Midbrain (tissue), 1 donor: ENCODE measurements at regions not wholly inside any gene's neighbourhood (a gene's known extent, or its start where the extent isn't known, plus 50 kb on each side); places are given as distances from the start of the nearest gene placed in this dataset.
A peak's percentile ranks its signal among the peaks of the same experiment; 100 is the strongest.

ENCODE experiments used
- DNase-seq: peaks from one replicate; lab custom pipeline; 2025; lab: John Stamatoyannopoulos, UW

- no peak for DNase-seq
Observed at GRCh38 chr7:97466999-97467740, 264.7 kb upstream of the TAC1 start.

GRCh38 chr7:97468493-97468892 is 263.4 kb upstream of the TAC1 start:
- DNase-seq: no peak

GRCh38 chr7:97470726-97471125 is 261.2 kb upstream of the TAC1 start:
- no peak for DNase-seq

GRCh38 chr7:97471491-97471890 is 260.4 kb upstream of the TAC1 start:
- no peak for DNase-seq

- DNase-seq: no peak
Observed at GRCh38 chr7:97479740-97480290, 252.1 kb upstream of the TAC1 start.

- peak; percentile 5 for DNase-seq
Observed at GRCh38 chr7:97480772-97481390, 251.0 kb upstream of the TAC1 start.

- no peak for DNase-seq
Observed at GRCh38 chr7:97495487-97495886, 236.4 kb upstream of the TAC1 start.

GRCh38 chr7:97499204-97499603 is 232.7 kb upstream of the TAC1 start:
- DNase-seq: peak; percentile 18

- DNase-seq: no peak
Observed at GRCh38 chr7:97503367-97504094, 228.4 kb upstream of the TAC1 start.

GRCh38 chr7:97506728-97507127 is 225.2 kb upstream of the TAC1 start:
- DNase-seq: no peak

GRCh38 chr7:97512441-97513207 is 219.3 kb upstream of the TAC1 start:
- no peak for DNase-seq

- no peak for DNase-seq
Observed at GRCh38 chr7:97513326-97513725, 218.6 kb upstream of the TAC1 start.

GRCh38 chr7:97541188-97541587 is 190.7 kb upstream of the TAC1 start:
- no peak for DNase-seq

GRCh38 chr7:97555857-97556421 is 175.9 kb upstream of the TAC1 start:
- DNase-seq: peak; percentile 1

GRCh38 chr7:97565665-97566064 is 166.2 kb upstream of the TAC1 start:
- no peak for DNase-seq

GRCh38 chr7:97573065-97573464 is 158.8 kb upstream of the TAC1 start:
- DNase-seq: no peak

- no peak for DNase-seq
Observed at GRCh38 chr7:97576043-97576442, 155.8 kb upstream of the TAC1 start.

GRCh38 chr7:97578225-97578624 is 153.7 kb upstream of the TAC1 start:
- DNase-seq: no peak

GRCh38 chr7:97580205-97580604 is 151.7 kb upstream of the TAC1 start:
- DNase-seq: no peak

- no peak for DNase-seq
Observed at GRCh38 chr7:97595439-97595838, 136.4 kb upstream of the TAC1 start.

GRCh38 chr7:97601931-97602457 is 129.9 kb upstream of the TAC1 start:
- DNase-seq: no peak
